Smooth muscle cell (in vitro differentiated cells): ENCODE measurements at regions not wholly inside any gene's neighbourhood (a gene's known extent, or its start where the extent isn't known, plus 50 kb on each side); places are given as distances from the start of the nearest gene placed in this dataset.

Experiments used
- DNase-seq: peaks from one replicate; lab custom pipeline; 2025; ENCODE audit not compliant: unreplicated experiment; lab: John Stamatoyannopoulos, UW
- H2AFZ ChIP-seq: fragments of 200-600 bp; sonication (generic); 2 replicates; pipeline ENCODE4 v1.6.0; 2016; ENCODE audit warnings: antibody characterized with exemption, low read depth, mild to moderate bottlenecking
- H3F3A ChIP-seq: fragments of 200-600 bp; sonication (generic); 2 replicates; pipeline ENCODE4 v1.6.0; 2017; ENCODE audit warnings: antibody characterized with exemption, low read depth
- H3K27ac ChIP-seq: fragments of 200-600 bp; sonication (generic); 2 replicates; pipeline ENCODE4 v1.5.1; 2016; ENCODE audit warnings: low read depth, mild to moderate bottlenecking
- H3K27me3 ChIP-seq: fragments of 200-600 bp; sonication (generic); 2 replicates; pipeline ENCODE4 v1.6.1; 2016; ENCODE audit warnings: low read depth, mild to moderate bottlenecking
- H3K36me3 ChIP-seq: fragments of 200-600 bp; sonication (generic); 2 replicates; pipeline ENCODE4 v1.5.1; 2016; ENCODE audit warnings: low read depth
- H3K4me1 ChIP-seq: fragments of 200-600 bp; sonication (generic); 2 replicates; pipeline ENCODE4 v1.5.1; 2016; ENCODE audit warnings: low read depth
- H3K4me2 ChIP-seq: fragments of 200-600 bp; sonication (generic); 2 replicates; pipeline ENCODE4 v1.6.0; 2016; ENCODE audit warnings: mild to moderate bottlenecking
- H3K4me3 ChIP-seq: fragments of 200-600 bp; sonication (generic); 2 replicates; pipeline ENCODE4 v1.5.1; 2016; ENCODE audit warnings: mild to moderate bottlenecking
- H3K79me2 ChIP-seq: fragments of 200-600 bp; sonication (generic); 2 replicates; pipeline ENCODE4 v1.6.0; 2016; ENCODE audit warnings: low read depth, mild to moderate bottlenecking
- H3K9ac ChIP-seq: fragments of 200-600 bp; sonication (generic); 2 replicates; pipeline ENCODE4 v1.6.0; 2016; ENCODE audit warnings: low read depth
- H3K9me3 ChIP-seq: fragments of 200-600 bp; sonication (generic); replicated peaks from 2 replicates; pipeline ENCODE4 v1.5.1; 2016; ENCODE audit warnings: low read depth
- H4K20me1 ChIP-seq: fragments of 200-600 bp; sonication (generic); 2 replicates; pipeline ENCODE4 v1.6.0; 2016; ENCODE audit warnings: low read depth
- CTCF ChIP-seq: fragments of 200-600 bp; sonication (generic); IDR thresholded peaks from 2 replicates; pipeline ENCODE4 v1.5.1; 2017; ENCODE audit warnings: borderline replicate concordance, mild to moderate bottlenecking, antibody characterized with exemption; ENCODE audit not compliant: insufficient read depth, poor library complexity, severe bottlenecking
- WGBS: methylation state at CpG from one replicate; pipeline ENCODE4 v1.1.7; 2016; ENCODE audit warnings: low lambda C conversion rate; 5-methylcytosine and 5-hydroxymethylcytosine counted together

- Histone ChIP-seq H3F3A (no peaks in the 10 kb centered on the region), H3K36me3 (no peaks in the 10 kb centered on the region), H3K79me2 (no peaks in the 10 kb centered on the region), H3K9ac (no peak overlapping the region), H3K4me3 (no peak overlapping the region), H3K4me2 (no peak overlapping the region), H3K27me3 (peaks cover 7% of the 10 kb centered on the region), H3K27ac (no peak overlapping the region), H3K4me1 (no peaks in the 10 kb centered on the region), H4K20me1 (no peaks in the 10 kb centered on the region), H3K9me3 (no peaks in the 10 kb centered on the region), H2AFZ (no peak overlapping the region)
- DNase-seq = no peak
- 92% methylated on average over 17 of the region's 17 CpGs for WGBS
- no peak for TF ChIP-seq CTCF
Observed at GRCh38 chr4:8769645-8770517, 101.8 kb downstream of the HMX1 start.

- no peaks in the 10 kb centered on the region for H4K20me1 ChIP-seq
- TF ChIP-seq CTCF = no peak
- H3K79me2 ChIP-seq = no peaks in the 10 kb centered on the region
Observed at GRCh38 chr4:8768357-8768999, 103.2 kb downstream of the HMX1 start.

GRCh38 chr4:8766610-8767009, 105.0 kb downstream of the HMX1 start:
- H3K9me3 ChIP-seq = no peaks in the 10 kb centered on the region
- H3K9ac ChIP-seq = no peak overlapping the region
- no peaks in the 10 kb centered on the region for H3K79me2 ChIP-seq
- no peak overlapping the region for H3K4me2 ChIP-seq
- peaks cover 7% of the 10 kb centered on the region for H3K27me3 ChIP-seq
- H3F3A ChIP-seq = no peaks in the 10 kb centered on the region
- WGBS = 85% methylated on average over 12 of the region's 12 CpGs
- no peak overlapping the region for H3K4me3 ChIP-seq
- no peaks in the 10 kb centered on the region for H4K20me1 ChIP-seq
- no peak overlapping the region for H3K27ac ChIP-seq
- no peak overlapping the region for H2AFZ ChIP-seq
- no peaks in the 10 kb centered on the region for H3K36me3 ChIP-seq
- no peaks in the 10 kb centered on the region for H3K4me1 ChIP-seq
- no peak for TF ChIP-seq CTCF
- DNase-seq = no peak

More at GRCh38 chr4:8768357-8768999, 103.2 kb downstream of the HMX1 start:
- H3K9ac ChIP-seq = no peak overlapping the region
- no peak for DNase-seq
- 92% methylated on average over 20 of the region's 20 CpGs for WGBS
- H2AFZ ChIP-seq = no peak overlapping the region
- H3K4me2 ChIP-seq = no peak overlapping the region
- H3K36me3 ChIP-seq = no peaks in the 10 kb centered on the region
- no peaks in the 10 kb centered on the region for H3K4me1 ChIP-seq
- peaks cover 7% of the 10 kb centered on the region for H3K27me3 ChIP-seq
- no peaks in the 10 kb centered on the region for H3F3A ChIP-seq
- no peak overlapping the region for H3K27ac ChIP-seq
- H3K4me3 ChIP-seq = no peak overlapping the region
- no peaks in the 10 kb centered on the region for H3K9me3 ChIP-seq
